CD14-positive monocyte (primary cell): ENCODE measurements at regions not wholly inside any gene's neighbourhood (a gene's known extent, or its start where the extent isn't known, plus 50 kb on each side); places are given as distances from the start of the nearest gene placed in this dataset.

Source experiments
- DNase-seq, 3 donors: peaks; one replicate each; pipeline ENCODE4 v3.0.0-alpha.2; 2011 to 2022
- H2AFZ ChIP-seq: 2 replicates; pipeline ENCODE4 v1.6.0; 2012; ENCODE audit warnings: mild to moderate bottlenecking, low read depth, low read length, inconsistent platforms; ENCODE audit not compliant: insufficient read depth, poor library complexity, severe bottlenecking
- H3K27ac ChIP-seq, 2 donors: 1 replicate in 1 of 2; 2 replicates in 1 of 2; pipeline ENCODE4 v1.5.1; 2012 to 2013; ENCODE audit warnings: low read length in 2 of 2, control low read depth in 1 of 2, inconsistent platforms in 1 of 2, low read depth in 1 of 2, mild to moderate bottlenecking in 1 of 2
- H3K27me3 ChIP-seq, 2 donors: one replicate each; pipeline versions ENCODE4 v1.6.0 to v1.6.1; 2011 to 2013; ENCODE audit warnings: low read length in 2 of 2; ENCODE audit not compliant: control insufficient read depth in 2 of 2, insufficient read depth in 2 of 2
- H3K36me3 ChIP-seq, 2 donors: replicated peaks in 1 of 2; 1 replicate in 1 of 2; 2 replicates in 1 of 2; pipeline versions ENCODE4 v1.5.1 to v1.6.1; 2012 to 2013; ENCODE audit warnings: low read length in 2 of 2, control low read depth in 1 of 2, inconsistent platforms in 1 of 2, mild to moderate bottlenecking in 1 of 2; ENCODE audit not compliant: insufficient read depth in 2 of 2, control insufficient read depth in 1 of 2
- H3K4me1 ChIP-seq, 2 donors: 1 replicate in 1 of 2; 2 replicates in 1 of 2; pipeline versions ENCODE4 v1.5.1 to v1.6.1; 2012 to 2013; ENCODE audit warnings: low read length in 2 of 2, control low read depth in 1 of 2, inconsistent platforms in 1 of 2, mild to moderate bottlenecking in 1 of 2, moderate library complexity in 1 of 2; ENCODE audit not compliant: insufficient read depth in 2 of 2, control insufficient read depth in 1 of 2
- H3K4me2 ChIP-seq: replicated peaks from 2 replicates; pipeline ENCODE3; 2012; ENCODE audit warnings: low read length, moderate library complexity, mild to moderate bottlenecking; ENCODE audit not compliant: poor library complexity, severe bottlenecking; ENCODE audit errors: extremely low read depth
- H3K4me3 ChIP-seq, 3 experiments: fragments of 200-600 bp in 1 of 3; sonication (generic) in 1 of 3; replicated peaks in 1 of 3; 1 replicate in 2 of 3; 2 replicates in 1 of 3; pipeline ENCODE4 v1.5.1; 2011 to 2013; ENCODE audit warnings: low read length in 3 of 3, mild to moderate bottlenecking in 3 of 3, control low read depth in 2 of 3, low read depth in 2 of 3, inconsistent platforms in 1 of 3, moderate library complexity in 1 of 3
- H3K79me2 ChIP-seq: 2 replicates; pipeline ENCODE4 v1.6.0; 2012; ENCODE audit warnings: mild to moderate bottlenecking, control low read depth, inconsistent platforms, low read length, moderate library complexity; ENCODE audit not compliant: insufficient read depth
- H3K9ac ChIP-seq: 2 replicates; pipeline ENCODE4 v1.6.0; 2017; ENCODE audit warnings: low read length, mild to moderate bottlenecking; ENCODE audit not compliant: insufficient read depth, poor library complexity, severe bottlenecking
- H3K9me3 ChIP-seq, 2 donors: replicated peaks in 1 of 2; 1 replicate in 1 of 2; 2 replicates in 1 of 2; pipeline versions ENCODE4 v1.5.1 to v1.6.1; 2012 to 2013; ENCODE audit warnings: low read length in 2 of 2, control low read depth in 1 of 2; ENCODE audit not compliant: control insufficient read depth in 1 of 2, insufficient read depth in 1 of 2
- H4K20me1 ChIP-seq: 2 replicates; pipeline ENCODE4 v1.6.0; 2012; ENCODE audit warnings: mild to moderate bottlenecking, low read length, control low read depth, moderate library complexity; ENCODE audit not compliant: insufficient read depth
- H3K27ac Mint-ChIP-seq, 7 donors: one replicate each; pipeline ENCODE4 v1.8.0; 2020; ENCODE audit warnings: mild to moderate bottlenecking in 7 of 7, mixed read lengths in 7 of 7, moderate library complexity in 6 of 7, inconsistent platforms in 2 of 7
- H3K27me3 Mint-ChIP-seq, 3 donors: one replicate each; pipeline ENCODE4 v1.8.0; 2021 to 2022; ENCODE audit warnings: low read depth in 3 of 3, mild to moderate bottlenecking in 3 of 3, mixed read lengths in 3 of 3, moderate library complexity in 3 of 3, inconsistent platforms in 1 of 3
- H3K36me3 Mint-ChIP-seq, 2 donors: one replicate each; pipeline ENCODE4 v1.8.0; 2020; ENCODE audit warnings: mixed read lengths in 2 of 2, inconsistent platforms in 1 of 2, mild to moderate bottlenecking in 1 of 2
- H3K4me1 Mint-ChIP-seq: one replicate; pipeline ENCODE4 v1.8.0; 2020; ENCODE audit warnings: mild to moderate bottlenecking, mixed read lengths
- H3K4me3 Mint-ChIP-seq, 2 donors: one replicate each; pipeline ENCODE4 v1.8.0; 2020; ENCODE audit warnings: mild to moderate bottlenecking in 2 of 2, mixed read lengths in 2 of 2, moderate library complexity in 1 of 2
- H3K9me3 Mint-ChIP-seq, 7 donors: one replicate each; pipeline ENCODE4 v1.8.0; 2020 to 2022; ENCODE audit warnings: mixed read lengths in 7 of 7, mild to moderate bottlenecking in 6 of 7, moderate library complexity in 6 of 7, inconsistent platforms in 2 of 7
- WGBS: methylation state at CpG from one replicate; pipeline ENCODE4 v1.1.5; 2013; ENCODE audit warnings: missing lambda C conversion rate; ENCODE audit not compliant: insufficient coverage; 5-methylcytosine and 5-hydroxymethylcytosine counted together
- intact Hi-C, 2 donors: fragments of 100-400 bp; cut with micrococcal nuclease; formaldehyde crosslinking; loops; one replicate each; pipeline versions ENCODE4 v1.15.0 to v1.15.1; 2023
- TF ChIP-seq, protein P1 (sequence below): fragments of 200-600 bp; IDR thresholded peaks from one replicate; pipeline ENCODE4 v1.8.0; 2022; ENCODE audit warnings: antibody characterized with exemption, mild to moderate bottlenecking

DNA sequence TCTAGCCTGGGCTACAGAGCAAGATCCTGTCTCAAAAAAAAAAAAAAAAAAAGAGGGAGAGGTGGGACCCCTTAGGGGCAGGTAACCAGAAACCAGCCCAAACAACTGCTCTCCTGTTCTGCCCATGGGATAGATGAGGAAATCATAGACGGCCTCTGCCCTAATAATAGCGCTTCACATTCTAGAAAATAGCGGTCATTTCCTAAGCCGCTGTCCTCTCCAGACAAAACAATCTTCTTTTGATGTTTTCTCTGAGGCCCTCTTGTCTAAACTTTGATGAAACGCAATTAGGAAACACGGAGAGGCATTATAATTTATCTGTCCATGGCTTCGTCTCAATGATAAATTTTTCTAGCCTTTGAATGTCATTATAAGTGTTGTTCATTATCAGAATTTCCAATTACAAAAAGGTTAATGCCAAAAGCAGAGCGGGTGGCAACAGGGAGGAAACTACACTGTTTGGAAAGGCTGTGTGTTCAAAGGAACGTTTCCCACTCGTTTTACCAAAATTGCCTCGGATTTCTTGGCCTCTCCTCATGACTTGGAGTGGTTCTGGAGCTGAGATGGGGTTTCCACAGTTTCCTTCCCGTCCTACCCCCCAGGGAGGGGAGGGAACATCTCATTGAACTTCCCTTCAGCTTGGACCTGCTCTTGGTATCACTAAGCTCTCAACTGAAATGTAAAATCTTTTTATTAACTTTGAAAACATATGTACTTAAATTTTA is 151.6 kb upstream of the ZNF236 start:
- no peak overlapping the region for H3K4me2 ChIP-seq
- H3K79me2 ChIP-seq: no peaks in the 10 kb centered on the region
- no peak overlapping the region for H3K27ac Mint-ChIP-seq

DNA sequence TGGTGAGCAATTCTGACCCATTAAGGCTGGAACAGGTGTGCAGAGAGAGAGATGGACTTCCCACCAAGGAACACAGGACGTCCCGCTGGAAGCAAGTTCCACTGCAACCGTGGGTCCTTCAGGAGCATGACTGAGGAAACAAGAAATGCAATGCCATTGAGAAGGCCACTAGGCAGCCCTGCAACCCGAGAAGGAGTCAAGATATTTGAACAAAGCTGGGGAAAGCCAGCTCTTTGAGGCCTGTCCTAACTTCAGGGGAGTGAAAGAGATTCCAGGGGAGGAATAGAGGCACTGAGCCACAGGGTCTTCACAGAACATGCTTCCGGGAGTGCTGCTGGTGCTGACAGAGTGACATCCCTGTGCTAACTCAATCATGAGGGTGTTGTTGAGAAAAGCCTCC is 153.8 kb upstream of the ZNF236 start:
- H3K36me3 Mint-ChIP-seq: no peaks in the 10 kb centered on the region
- WGBS: 92% methylated on average over 4 of the region's 5 CpGs
- intact Hi-C loops: no loop called here
- H3K4me3 Mint-ChIP-seq: no peak overlapping the region
- Histone ChIP-seq H3K4me2 (no peak overlapping the region), H3K36me3 (no peaks in the 10 kb centered on the region), H3K27ac (no peak overlapping the region), H3K79me2 (no peaks in the 10 kb centered on the region), H2AFZ (no peak overlapping the region), H3K4me1 (no peaks in the 10 kb centered on the region), H3K4me3 (no peak overlapping the region), H3K27me3 (no peaks in the 10 kb centered on the region), H3K9me3 (no peaks in the 10 kb centered on the region), H3K9ac (no peak overlapping the region), H4K20me1 (no peaks in the 10 kb centered on the region)
- no peak for DNase-seq
- H3K27me3 Mint-ChIP-seq: peaks cover 4 to 11% (median 6%) of the 10 kb centered on the region in 3 donors
- TF ChIP-seq, protein P1, sequence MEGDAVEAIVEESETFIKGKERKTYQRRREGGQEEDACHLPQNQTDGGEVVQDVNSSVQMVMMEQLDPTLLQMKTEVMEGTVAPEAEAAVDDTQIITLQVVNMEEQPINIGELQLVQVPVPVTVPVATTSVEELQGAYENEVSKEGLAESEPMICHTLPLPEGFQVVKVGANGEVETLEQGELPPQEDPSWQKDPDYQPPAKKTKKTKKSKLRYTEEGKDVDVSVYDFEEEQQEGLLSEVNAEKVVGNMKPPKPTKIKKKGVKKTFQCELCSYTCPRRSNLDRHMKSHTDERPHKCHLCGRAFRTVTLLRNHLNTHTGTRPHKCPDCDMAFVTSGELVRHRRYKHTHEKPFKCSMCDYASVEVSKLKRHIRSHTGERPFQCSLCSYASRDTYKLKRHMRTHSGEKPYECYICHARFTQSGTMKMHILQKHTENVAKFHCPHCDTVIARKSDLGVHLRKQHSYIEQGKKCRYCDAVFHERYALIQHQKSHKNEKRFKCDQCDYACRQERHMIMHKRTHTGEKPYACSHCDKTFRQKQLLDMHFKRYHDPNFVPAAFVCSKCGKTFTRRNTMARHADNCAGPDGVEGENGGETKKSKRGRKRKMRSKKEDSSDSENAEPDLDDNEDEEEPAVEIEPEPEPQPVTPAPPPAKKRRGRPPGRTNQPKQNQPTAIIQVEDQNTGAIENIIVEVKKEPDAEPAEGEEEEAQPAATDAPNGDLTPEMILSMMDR: no peak
- peaks cover 0 to 7% (median 2%) of the 10 kb centered on the region in 7 donors for H3K9me3 Mint-ChIP-seq
- H3K4me1 Mint-ChIP-seq: peaks cover 3% of the 10 kb centered on the region
- no peak overlapping the region for H3K27ac Mint-ChIP-seq

More for the DNA sequence above, 151.6 kb upstream of the ZNF236 start:
- Histone ChIP-seq H3K9ac (no peak overlapping the region), H3K36me3 (no peaks in the 10 kb centered on the region), H2AFZ (no peak overlapping the region), H4K20me1 (no peaks in the 10 kb centered on the region), H3K9me3 (no peaks in the 10 kb centered on the region), H3K4me3 (no peak overlapping the region), H3K27ac (no peak overlapping the region), H3K27me3 (no peaks in the 10 kb centered on the region), H3K4me1 (no peaks in the 10 kb centered on the region)
- peaks cover 5% of the 10 kb centered on the region for H3K4me1 Mint-ChIP-seq
- TF ChIP-seq, protein P1: no peak
- intact Hi-C loops: no loop called here
- no peak overlapping the region for H3K4me3 Mint-ChIP-seq
- peaks cover 1 to 7% (median 6%) of the 10 kb centered on the region in 3 donors for H3K27me3 Mint-ChIP-seq
- H3K36me3 Mint-ChIP-seq: no peaks in the 10 kb centered on the region
- WGBS: 100% methylated on average over 4 of the region's 12 CpGs
- peaks cover 0 to 7% (median 1%) of the 10 kb centered on the region in 7 donors for H3K9me3 Mint-ChIP-seq
- no peak for DNase-seq
